OCI-LY7 (cell line): ENCODE measurements at regions not wholly inside any gene's neighbourhood (a gene's known extent, or its start where the extent isn't known, plus 50 kb on each side); places are given as distances from the start of the nearest gene placed in this dataset.

Experiments
- BruUV-seq: library from RNA; stranded (reverse); fragments of 400-500 nt; replicated peaks from 2 replicates; lab custom pipeline; 2021; lab: Mats Ljungman, UMichigan
- CTCF ChIA-PET: fragments of 300-600 bp; sonication (Branson Sonifier 250); formaldehyde crosslinking; loops from one replicate; lab custom pipeline; 2022; ENCODE audit warnings: antibody characterized with exemption; ENCODE audit not compliant: unreplicated experiment; lab: Charles Lee
- POLR2A ChIA-PET: fragments of 300-600 bp; sonication (Branson Sonifier 250); formaldehyde crosslinking; loops from one replicate; lab custom pipeline; 2022; ENCODE audit warnings: antibody characterized with exemption; lab: Charles Lee
- DNase-seq: peaks from one replicate; pipeline ENCODE4 v3.0.0-alpha.2; 2015; ENCODE audit warnings: low spot score
- H2AFZ ChIP-seq: fragments of 200-600 bp; sonication (generic), shearing (Covaris generic); 2 replicates; pipeline ENCODE4 v1.6.1; 2014; ENCODE audit warnings: mild to moderate bottlenecking, antibody characterized with exemption, low read length, moderate library complexity
- H3K27ac ChIP-seq: fragments of 200-600 bp; sonication (generic); 2 replicates; pipeline ENCODE4 v1.5.1; 2014; ENCODE audit warnings: mixed run types, low read depth, mild to moderate bottlenecking, moderate library complexity, low read length, inconsistent platforms; ENCODE audit not compliant: poor library complexity, severe bottlenecking
- H3K36me3 ChIP-seq: fragments of 200-600 bp; sonication (generic); 2 replicates; pipeline ENCODE4 v1.6.1; 2014; ENCODE audit warnings: mild to moderate bottlenecking, antibody characterized with exemption, low read length, moderate library complexity, mixed read lengths; ENCODE audit not compliant: insufficient read depth
- H3K4me1 ChIP-seq: fragments of 200-600 bp; sonication (generic); 2 replicates; pipeline ENCODE4 v1.5.1; 2014; ENCODE audit warnings: mild to moderate bottlenecking, low read length; ENCODE audit not compliant: insufficient read depth, poor library complexity, severe bottlenecking
- H3K4me2 ChIP-seq: fragments of 200-600 bp; sonication (generic); 2 replicates; pipeline ENCODE4 v1.6.1; 2014; ENCODE audit warnings: mild to moderate bottlenecking, low read length
- H3K4me3 ChIP-seq: fragments of 200-600 bp; sonication (generic); 2 replicates; pipeline ENCODE4 v1.5.1; 2014; ENCODE audit warnings: mild to moderate bottlenecking, low read depth, low read length; ENCODE audit not compliant: poor library complexity, severe bottlenecking
- H3K79me2 ChIP-seq: fragments of 200-600 bp; sonication (generic); 2 replicates; pipeline ENCODE4 v1.6.1; 2016; ENCODE audit warnings: low read depth, mild to moderate bottlenecking, low read length, moderate library complexity, mixed read lengths; ENCODE audit not compliant: insufficient read depth
- H3K9me2 ChIP-seq: fragments of 200-600 bp; sonication (generic); 2 replicates; pipeline ENCODE4 v1.6.1; 2016; ENCODE audit warnings: mild to moderate bottlenecking, low read length, mixed read lengths; ENCODE audit not compliant: insufficient read depth
- H3K9me3 ChIP-seq: fragments of 200-600 bp; sonication (generic); 2 replicates; pipeline ENCODE4 v1.6.1; 2014; ENCODE audit warnings: mild to moderate bottlenecking, mixed run types, low read length, mixed read lengths
- H4K20me1 ChIP-seq: fragments of 200-600 bp; sonication (generic); 2 replicates; pipeline ENCODE4 v1.6.1; 2014; ENCODE audit warnings: mild to moderate bottlenecking, antibody characterized with exemption, low read length, moderate library complexity, mixed read lengths; ENCODE audit not compliant: insufficient read depth
- EZH2phosphoT487 ChIP-seq: fragments of 200-600 bp; sonication (generic); IDR thresholded peaks from 2 replicates; pipeline ENCODE4 v1.6.1; 2018; ENCODE audit warnings: low read depth, borderline replicate concordance, mild to moderate bottlenecking, mixed run types, antibody characterized with exemption, low read length, moderate library complexity, mixed read lengths
- intact Hi-C: fragments of 100-400 bp; cut with micrococcal nuclease; formaldehyde crosslinking; loops from one replicate; pipeline ENCODE4 v1.10.0; 2022; ENCODE audit not compliant: unreplicated experiment
- TF ChIP-seq, protein P1 (sequence below): fragments of 200-600 bp; sonication (generic); conservative IDR thresholded peaks from 2 replicates; pipeline ENCODE4 v1.5.1; 2014; ENCODE audit warnings: mild to moderate bottlenecking, antibody characterized with exemption, low read length, moderate library complexity, mixed read lengths

DNA sequence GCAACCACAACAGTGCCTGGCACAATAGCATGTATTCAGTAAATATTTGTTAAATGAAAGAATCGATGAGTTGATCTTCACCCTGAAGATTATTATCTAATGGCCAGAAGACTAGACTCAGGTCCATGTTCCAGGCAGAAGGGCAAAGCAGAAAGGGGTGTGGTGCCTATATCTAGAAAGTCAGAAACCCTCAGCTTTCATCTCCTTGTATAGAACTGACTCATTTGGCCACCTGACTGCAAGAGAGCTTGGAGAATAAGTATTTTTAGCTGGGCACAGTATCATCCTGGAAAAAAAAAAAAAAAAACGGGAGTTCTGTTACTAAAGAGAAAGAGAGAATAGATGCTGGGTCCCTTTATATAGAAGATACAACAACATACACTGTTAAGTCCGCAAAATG lies 69.7 kb upstream of the SPRED1 start:
- H3K4me1 ChIP-seq = peaks cover 32% of the 10 kb centered on the region
- H3K9me2 ChIP-seq = no peaks in the 10 kb centered on the region
- no peaks in the 10 kb centered on the region for H3K9me3 ChIP-seq
- no peak overlapping the region for H3K27ac ChIP-seq
- BruUV-seq = no TSS peak
- intact Hi-C loops = no loop called here
- no peak overlapping the region for H2AFZ ChIP-seq
- no peak overlapping the region for H3K4me2 ChIP-seq
- no peaks in the 10 kb centered on the region for H4K20me1 ChIP-seq
- ChIA-PET POLR2A (interaction anchor here (1.4 kb wide), 1 partner anchor 8 kb away, joined by 3 read pairs; no protein-coding TSS in a partner anchor), CTCF (no interaction called here)
- no peak for TF ChIP-seq EZH2phosphoT487
- TF ChIP-seq, protein P1, sequence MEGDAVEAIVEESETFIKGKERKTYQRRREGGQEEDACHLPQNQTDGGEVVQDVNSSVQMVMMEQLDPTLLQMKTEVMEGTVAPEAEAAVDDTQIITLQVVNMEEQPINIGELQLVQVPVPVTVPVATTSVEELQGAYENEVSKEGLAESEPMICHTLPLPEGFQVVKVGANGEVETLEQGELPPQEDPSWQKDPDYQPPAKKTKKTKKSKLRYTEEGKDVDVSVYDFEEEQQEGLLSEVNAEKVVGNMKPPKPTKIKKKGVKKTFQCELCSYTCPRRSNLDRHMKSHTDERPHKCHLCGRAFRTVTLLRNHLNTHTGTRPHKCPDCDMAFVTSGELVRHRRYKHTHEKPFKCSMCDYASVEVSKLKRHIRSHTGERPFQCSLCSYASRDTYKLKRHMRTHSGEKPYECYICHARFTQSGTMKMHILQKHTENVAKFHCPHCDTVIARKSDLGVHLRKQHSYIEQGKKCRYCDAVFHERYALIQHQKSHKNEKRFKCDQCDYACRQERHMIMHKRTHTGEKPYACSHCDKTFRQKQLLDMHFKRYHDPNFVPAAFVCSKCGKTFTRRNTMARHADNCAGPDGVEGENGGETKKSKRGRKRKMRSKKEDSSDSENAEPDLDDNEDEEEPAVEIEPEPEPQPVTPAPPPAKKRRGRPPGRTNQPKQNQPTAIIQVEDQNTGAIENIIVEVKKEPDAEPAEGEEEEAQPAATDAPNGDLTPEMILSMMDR = no peak
- H3K79me2 ChIP-seq = no peaks in the 10 kb centered on the region
- no peak overlapping the region for H3K4me3 ChIP-seq
- H3K36me3 ChIP-seq = no peaks in the 10 kb centered on the region
- DNase-seq = no peak

DNA sequence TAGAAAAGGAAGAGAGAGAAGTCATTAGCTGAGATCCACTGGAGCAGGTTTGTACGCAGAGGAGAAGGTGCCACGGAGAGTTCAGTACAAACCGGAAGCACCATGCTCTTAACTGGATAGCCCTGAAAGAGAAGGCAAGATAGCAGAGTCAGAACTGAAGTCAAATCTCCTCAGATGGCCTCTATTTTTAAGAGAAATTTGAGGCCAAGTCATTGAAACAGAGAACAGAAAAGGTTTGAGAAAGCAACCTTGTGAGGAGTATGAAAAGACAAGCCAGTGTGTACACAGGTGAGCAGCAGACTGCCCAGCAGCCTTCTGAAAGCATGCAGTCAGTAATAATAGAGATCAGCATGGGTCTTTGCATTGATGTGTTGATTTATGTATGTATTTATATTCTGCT lies 66.1 kb upstream of the SPRED1 start:
- BruUV-seq = no TSS peak
- TF ChIP-seq, protein P1 = no peak
- no peak for TF ChIP-seq EZH2phosphoT487
- Histone ChIP-seq H3K9me2 (no peaks in the 10 kb centered on the region), H3K4me2 (peak overlapping the region; percentile 30; the same call in 1 of the 2 replicates), H3K36me3 (no peaks in the 10 kb centered on the region), H3K4me3 (no peak overlapping the region), H3K4me1 (peaks cover 63% of the 10 kb centered on the region), H3K79me2 (no peaks in the 10 kb centered on the region), H4K20me1 (no peaks in the 10 kb centered on the region), H3K27ac (no peak overlapping the region), H3K9me3 (no peaks in the 10 kb centered on the region), H2AFZ (peak overlapping the region; percentile 8; the same call in 1 of the 2 replicates)
- intact Hi-C loops = no loop called here
- no peak for DNase-seq
- ChIA-PET CTCF (interaction anchor here (1.0 to 1.4 kb wide), 2 partner anchors 11 to 25 kb away, joined by 3 to 4 read pairs; no protein-coding TSS in a partner anchor), POLR2A (interaction anchor here (0.9 to 1.8 kb wide), 3 partner anchors 14 to 113 kb away, joined by 4 to 11 read pairs (median 5); no protein-coding TSS in a partner anchor)

DNA sequence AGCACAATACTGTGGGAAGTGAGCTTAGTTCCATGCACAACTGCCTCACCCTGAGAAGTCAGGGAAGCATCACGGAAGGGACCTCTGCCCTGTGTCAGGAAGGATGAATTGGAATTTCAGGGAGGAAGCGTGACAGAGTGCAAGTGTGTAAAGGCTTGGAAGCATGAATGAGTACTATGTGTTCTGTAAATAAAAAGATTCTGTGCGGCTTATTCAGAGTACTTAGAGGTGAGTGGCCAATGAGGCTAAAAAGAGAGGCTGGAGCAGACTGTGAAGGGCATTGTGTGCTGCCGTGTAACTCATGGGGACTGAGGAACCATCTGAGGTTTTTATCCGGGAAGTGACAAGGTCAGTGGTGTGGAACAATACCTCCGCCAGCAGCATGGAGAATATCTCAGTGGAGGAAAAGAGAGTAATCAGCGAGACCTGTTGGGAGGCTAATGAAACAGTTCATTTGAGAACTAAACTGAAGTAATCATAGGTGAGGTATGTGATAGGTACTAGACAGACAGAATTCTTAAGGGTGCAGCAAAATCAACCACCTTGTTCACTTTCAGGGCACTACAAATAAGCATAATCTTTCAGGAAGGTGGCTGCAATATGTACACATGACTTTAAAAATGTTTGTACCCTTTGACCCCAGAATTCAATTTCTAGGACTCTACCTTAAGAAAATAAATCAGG lies 64.9 kb upstream of the SPRED1 start:
- CTCF ChIA-PET = interaction anchor here (1.0 to 1.4 kb wide), 3 partner anchors 12 to 27 kb away, joined by 3 to 4 read pairs (median 3); no protein-coding TSS in a partner anchor
- TF ChIP-seq, protein P1 = no peak
- no peak for TF ChIP-seq EZH2phosphoT487

More for the DNA sequence above, 64.9 kb upstream of the SPRED1 start:
- no peak overlapping the region for H2AFZ ChIP-seq
- no peak for DNase-seq
- BruUV-seq = no TSS peak
- H3K9me3 ChIP-seq = no peaks in the 10 kb centered on the region
- intact Hi-C loops = no loop called here
- no peaks in the 10 kb centered on the region for H4K20me1 ChIP-seq
- peaks cover 75% of the 10 kb centered on the region for H3K4me1 ChIP-seq
- no peak overlapping the region for H3K4me3 ChIP-seq
- H3K27ac ChIP-seq = no peak overlapping the region
- H3K36me3 ChIP-seq = no peaks in the 10 kb centered on the region
- H3K4me2 ChIP-seq = peak overlapping the region; percentile 30; the same call in 1 of the 2 replicates
- POLR2A ChIA-PET = interaction anchor here (1.8 kb wide), 2 partner anchors 15 to 115 kb away, joined by 5 to 11 read pairs; no protein-coding TSS in a partner anchor
- no peaks in the 10 kb centered on the region for H3K79me2 ChIP-seq
- no peaks in the 10 kb centered on the region for H3K9me2 ChIP-seq
